Activated CD8-positive, alpha-beta memory T cell treated with anti-CD3 and anti-CD28 coated beads, Interleukin-2, amount 50 U/mL, for 48 hours (primary cell): ENCODE measurements at regions not wholly inside any gene's neighbourhood (a gene's known extent, or its start where the extent isn't known, plus 50 kb on each side); places are given as distances from the start of the nearest gene placed in this dataset.
"Not testable (repeated sequence)": the region's sequence is repeated elsewhere in the genome, so short reads cannot be mapped to it uniquely, and the experiment has no call there.

Experiments
- DNase-seq: peaks from one replicate; pipeline ENCODE4 v3.0.0-alpha.2; 2020

DNA sequence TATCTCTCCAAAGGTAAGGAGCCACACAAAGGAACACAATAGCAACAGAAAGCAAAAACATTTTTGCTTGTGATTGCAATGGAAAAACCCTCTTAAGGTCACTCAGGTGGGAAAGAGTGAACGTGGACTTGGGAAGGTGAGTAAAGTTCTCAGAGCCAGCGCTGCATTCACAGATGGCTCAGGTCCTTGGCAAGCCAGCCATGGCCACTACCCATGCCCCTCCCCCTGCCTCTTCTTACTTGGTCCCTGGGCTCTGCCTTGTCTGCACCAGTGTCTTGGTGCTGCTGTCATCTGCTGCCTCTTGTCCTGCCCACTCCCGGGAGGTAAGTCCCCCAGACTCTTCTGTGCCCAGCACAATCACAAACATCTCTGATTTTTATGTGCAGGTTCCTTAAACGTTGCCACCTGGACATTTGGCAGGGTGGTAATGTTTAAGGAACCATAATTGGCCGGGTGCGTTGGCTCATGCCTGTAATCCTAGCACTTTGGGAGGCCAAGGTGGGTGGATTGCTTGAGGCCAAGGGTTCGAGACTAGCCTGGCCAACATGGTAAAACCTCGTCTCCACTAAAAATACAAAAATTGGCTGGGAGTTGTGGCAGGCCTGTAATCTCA, 74.6 kb downstream of the FEM1C start:
- DNase-seq, result no peak

GRCh38 chr5:115467628-115468027, 76.9 kb downstream of the FEM1C start:
- DNase-seq, result no peak

DNA sequence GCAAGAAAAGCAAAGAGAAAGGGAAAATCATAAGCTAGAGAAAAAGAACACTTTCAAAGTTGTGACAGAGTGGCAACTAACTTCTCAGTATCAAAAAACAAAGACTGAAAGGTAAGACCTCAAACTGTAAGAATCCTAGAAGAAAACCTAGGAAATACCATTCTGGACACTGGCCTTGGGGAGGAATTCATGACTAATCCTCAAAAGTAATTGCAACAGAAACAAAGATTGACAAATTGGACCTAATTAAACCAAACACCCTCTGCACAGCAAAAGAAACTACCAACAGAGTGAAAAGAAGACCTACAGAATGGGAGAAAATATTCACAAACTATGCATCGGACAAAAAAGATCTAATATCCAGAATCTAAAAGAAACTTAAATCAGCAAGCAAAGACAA, 79.1 kb downstream of the FEM1C start:
- DNase-seq, result no peak

- DNase-seq, result no peak
Observed at GRCh38 chr5:115463983-115464382, 80.6 kb downstream of the FEM1C start.

- DNase-seq, result peak; percentile 64
Observed at GRCh38 chr5:115461506-115462290, 82.9 kb downstream of the FEM1C start.

DNA sequence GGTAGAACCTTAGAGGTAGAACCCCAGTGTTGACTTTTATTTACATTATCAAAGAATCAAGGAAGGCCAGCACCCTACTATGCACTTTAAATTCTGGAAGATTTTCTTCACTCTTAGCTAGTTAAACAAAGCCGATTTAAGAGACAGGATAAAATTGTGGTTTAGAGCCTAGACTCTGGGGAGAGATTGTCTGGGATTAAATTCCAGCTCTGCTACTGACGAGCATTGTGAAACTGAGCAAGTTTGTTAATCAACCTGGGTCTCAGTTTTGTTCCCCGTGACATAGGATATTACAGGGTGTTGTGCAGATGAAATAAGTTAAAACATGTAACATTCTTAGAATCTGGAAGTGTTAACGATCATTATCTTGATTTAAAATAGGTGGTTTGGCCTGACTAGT, 83.5 kb downstream of the FEM1C start:
- no peak for DNase-seq

GRCh38 chr5:115460472-115460871, 84.1 kb downstream of the FEM1C start:
- DNase-seq, result no peak

DNA sequence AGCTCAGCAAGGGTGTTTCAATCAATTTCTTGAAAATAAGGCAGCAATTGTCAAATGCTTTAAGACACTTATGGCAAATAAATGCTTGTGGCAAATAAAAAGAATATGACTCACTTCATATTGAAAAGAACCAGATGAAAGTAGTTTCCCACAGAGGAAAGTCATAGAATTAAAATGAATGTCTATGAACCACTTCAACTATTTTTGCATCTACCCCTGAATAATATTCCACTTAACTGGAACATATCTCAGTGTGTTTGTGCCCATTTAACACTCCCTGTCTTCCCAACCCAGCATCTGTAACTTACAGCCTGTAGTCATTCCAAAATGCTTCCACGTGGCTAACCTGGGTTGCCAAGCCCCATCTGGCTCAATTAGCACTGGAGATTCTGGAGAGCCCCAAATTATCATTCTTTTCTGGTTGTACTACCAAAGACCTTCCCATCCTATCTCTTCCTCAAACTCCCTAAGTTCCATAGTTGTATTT, 84.7 kb downstream of the FEM1C start:
- no peak for DNase-seq

DNA sequence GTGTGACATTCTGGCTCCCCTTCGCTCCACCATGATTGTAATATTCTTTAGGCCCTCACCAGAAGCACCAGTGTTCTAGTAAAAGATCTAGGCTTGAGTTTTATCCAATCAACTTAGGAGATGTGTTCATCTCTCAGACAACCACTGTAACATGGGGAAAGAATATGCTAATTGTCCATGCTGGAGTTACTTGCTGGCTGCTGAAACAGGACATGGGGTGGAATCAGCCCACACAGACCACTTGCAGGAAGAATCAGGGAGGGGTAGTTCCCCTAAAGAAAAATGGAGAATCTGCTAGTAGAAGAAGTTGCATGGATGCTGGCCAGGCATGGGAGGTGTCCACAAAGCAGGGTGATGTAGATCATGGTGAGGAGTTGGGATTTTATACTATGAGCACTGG, 86.2 kb downstream of the FEM1C start:
- no peak for DNase-seq

- DNase-seq, result no peak
Observed at GRCh38 chr5:115458003-115458409, 86.6 kb downstream of the FEM1C start.

GRCh38 chr5:115457571-115457970, 87.0 kb downstream of the FEM1C start:
- DNase-seq, result no peak

DNA sequence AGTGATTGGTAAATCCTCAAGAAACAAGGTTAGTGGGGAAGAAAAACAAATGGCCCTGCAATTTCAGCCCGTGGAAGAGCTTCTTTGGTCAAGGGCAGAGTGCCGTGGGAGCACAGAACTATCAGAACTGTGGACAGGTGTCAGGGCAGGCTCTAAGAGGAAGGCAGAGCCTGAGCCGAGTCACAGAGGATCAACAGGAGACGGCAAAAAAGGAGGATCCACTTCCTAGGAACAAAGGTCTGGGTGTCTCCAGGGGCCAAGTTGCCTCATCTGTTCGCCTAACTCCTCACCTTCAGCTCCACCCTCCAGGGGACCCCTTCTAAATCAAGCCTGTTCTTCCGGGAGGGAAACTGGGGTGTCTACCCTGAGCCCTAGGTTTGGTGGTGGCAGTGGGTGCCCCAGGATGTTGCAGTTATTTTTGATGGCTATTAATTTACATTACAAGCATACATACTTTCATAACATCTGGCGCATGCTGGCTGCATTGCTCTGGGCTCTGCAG, 88.0 kb downstream of the FEM1C start:
- no peak for DNase-seq

- no peak for DNase-seq
Observed at GRCh38 chr5:115456056-115456455, 88.5 kb downstream of the FEM1C start.

DNA sequence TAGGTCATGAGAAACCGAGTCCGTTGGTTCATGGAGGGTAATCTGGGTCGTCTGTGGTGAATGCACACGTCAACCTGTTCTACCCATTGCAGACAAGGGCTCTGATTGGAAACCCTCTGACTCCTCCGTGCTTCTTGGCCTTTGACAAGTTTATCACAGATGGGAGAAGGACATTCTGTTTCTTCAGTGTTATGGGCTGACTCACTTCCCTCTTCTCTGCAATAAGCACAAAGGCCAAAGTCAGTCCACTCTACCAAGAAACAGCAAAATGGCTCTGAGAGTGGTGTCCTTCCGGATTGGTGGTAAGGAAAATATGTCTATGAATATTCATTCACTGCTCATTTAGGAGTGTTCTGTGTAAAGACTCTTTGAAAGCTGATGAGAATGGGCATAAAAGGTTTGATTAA, 89.3 kb downstream of the FEM1C start:
- no peak for DNase-seq

DNA sequence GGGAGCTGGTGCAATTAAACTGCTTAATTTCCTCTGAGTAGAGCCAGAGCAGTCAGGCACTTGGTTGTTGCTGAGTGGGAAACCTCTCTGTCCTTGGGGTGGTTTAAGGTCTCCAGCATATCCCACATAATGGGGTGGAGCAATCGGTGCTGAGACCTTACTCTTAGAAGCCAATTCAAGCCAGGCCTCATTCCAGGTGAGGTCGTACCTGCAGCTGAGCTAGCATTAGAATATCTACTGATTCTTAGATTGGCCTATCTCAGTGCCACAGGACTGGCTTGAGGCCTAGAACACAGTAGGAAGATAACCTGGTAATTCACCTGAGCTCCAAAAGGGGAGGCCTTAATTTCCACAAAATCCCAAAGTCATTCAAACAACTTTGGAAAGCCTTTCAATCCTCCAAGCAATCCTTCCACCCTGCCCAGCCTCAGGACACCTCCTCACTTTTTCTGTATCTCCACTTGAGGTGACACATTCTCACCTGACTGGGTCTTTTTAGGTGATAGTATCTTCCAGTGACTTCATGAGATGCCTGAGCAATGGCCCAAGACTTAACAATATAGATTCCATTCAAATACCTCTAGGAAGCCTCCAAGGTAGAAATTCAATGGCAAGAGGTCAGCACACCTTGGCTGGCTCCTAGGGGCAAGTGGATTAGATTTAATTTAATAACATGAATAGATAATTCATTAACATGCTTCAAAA, 91.0 kb downstream of the FEM1C start:
- DNase-seq, result no peak

DNA sequence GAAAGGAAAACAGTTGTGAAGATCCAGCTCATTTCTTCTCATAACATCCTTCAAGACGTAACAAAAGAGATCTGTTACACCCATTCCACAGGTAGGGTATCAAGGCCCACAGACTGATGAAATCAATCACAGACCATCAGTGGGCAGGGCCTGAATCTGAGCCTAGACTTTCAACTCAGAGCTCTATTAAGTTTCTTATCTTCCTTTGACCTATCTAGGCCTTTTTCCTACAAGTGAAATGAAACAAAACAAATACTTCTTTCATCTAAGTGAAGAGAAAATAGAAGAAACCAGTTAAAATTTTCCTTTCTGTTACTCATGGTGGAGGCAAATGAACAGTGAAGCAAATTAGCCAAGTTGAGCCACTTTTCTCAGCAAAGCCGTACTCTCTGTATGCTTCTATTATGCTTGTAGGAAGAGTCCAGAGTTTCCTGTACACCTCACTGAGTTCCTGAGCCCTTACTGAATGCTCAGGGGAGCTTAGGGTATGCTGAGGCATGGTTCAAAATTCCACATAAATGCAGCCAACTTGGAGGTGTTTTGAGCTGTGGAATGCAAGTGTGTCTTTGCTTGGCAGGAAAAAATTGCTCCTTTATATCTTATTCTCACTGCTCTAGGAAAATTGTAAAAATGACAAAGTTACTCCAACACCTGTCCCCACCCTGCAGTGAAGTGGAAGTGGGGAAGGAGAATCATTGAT, 91.9 kb downstream of the FEM1C start:
- DNase-seq, result no peak

DNA sequence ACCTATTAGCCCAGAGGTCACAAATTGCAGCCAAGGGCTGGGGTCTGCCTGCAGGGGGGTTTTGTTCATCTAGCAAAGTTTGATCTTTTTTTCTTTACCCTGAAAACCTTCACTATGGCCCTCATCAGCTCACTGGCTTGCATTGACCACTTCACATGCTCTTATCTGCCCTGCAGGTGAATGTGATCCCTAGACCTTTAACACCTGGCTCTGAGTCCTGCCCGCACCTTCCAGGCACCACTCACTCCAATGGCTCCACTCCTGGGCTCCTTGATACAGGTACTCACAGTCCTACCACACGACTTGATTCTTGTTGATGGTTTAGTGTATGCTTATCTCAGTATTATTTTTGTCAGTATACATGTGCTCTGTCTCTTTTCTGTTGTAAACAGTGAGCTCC, 92.5 kb downstream of the FEM1C start:
- no peak for DNase-seq

DNA sequence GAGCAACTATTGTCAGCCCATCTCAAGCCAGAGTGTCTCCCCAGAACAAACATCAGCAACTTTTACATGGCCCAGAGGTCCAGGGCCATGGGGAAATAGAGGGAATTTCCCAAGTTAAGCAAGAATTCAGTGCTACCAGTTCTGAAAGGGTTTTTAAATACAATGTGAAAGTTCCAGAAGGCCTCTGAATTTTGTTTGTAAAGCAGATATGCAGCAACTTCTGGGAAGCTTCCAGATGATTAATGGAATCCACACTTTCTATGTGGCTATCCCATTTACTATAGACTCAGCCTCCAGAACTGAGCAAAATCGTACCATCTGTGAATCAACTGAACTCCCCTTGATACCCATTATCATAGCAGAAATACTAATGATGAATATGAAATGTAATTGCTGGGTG, 93.8 kb downstream of the FEM1C start:
- no peak for DNase-seq

- not testable (repeated sequence) for DNase-seq
Observed at GRCh38 chr5:115448630-115449029, 95.9 kb downstream of the FEM1C start.

- no peak for DNase-seq
Observed at GRCh38 chr5:115440782-115441451, 103.7 kb downstream of the FEM1C start.

DNA sequence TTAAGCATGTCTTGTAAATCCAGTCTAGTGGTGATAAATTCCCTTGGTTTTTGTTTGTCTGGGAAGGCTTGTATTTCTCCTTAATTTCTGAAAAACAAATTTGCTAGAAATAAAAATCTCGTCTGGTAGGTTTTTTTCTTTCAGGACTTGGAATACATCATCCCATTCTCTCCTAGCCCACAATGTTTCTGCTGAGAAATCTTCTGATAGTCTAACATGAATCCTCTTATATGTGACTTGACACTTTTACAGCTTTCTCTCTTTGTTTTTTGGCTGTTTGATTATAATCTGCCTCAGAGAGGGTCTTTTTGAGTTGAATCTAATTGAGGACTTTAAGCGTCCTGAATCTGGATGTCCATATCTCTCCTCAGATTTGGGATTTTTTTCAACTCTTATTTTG, 104.9 kb downstream of the FEM1C start:
- DNase-seq, result no peak

DNA sequence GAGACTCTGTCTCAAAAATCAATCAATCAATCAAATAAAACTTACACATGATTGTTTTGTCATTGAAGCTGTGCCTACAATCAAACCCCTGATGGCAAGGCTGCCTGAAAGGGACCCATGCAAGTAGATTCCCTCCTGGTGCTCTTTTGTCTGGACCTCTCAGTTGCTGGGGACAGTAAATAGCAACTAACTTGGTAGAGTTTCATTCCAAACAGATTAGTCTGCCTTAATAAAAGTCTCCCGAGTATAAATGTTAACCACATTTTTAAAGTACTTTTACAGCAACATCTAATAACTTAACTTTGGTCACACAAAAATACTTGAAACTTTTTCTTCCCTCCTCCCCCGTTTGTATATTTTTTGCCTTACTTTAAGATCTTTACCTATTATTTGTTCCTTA, 105.5 kb downstream of the FEM1C start:
- DNase-seq, result no peak
